Osteoblast (primary cell): ENCODE measurements at regions not wholly inside any gene's neighbourhood (a gene's known extent, or its start where the extent isn't known, plus 50 kb on each side); places are given as distances from the start of the nearest gene placed in this dataset.

Experiments
- DNase-seq: peaks from one replicate; pipeline ENCODE4 v3.0.0; 2011; ENCODE audit warnings: low spot score, mixed read lengths; ENCODE audit not compliant: insufficient read length; ENCODE audit errors: missing footprints
- H2AFZ ChIP-seq: 2 replicates; pipeline ENCODE4 v1.6.0; 2011; ENCODE audit warnings: mild to moderate bottlenecking, low read length
- H3K27ac ChIP-seq: 2 replicates; pipeline ENCODE4 v1.5.1; 2011; ENCODE audit warnings: mild to moderate bottlenecking, low read depth, low read length, moderate library complexity
- H3K27me3 ChIP-seq: 2 replicates; pipeline ENCODE4 v1.6.0; 2012; ENCODE audit warnings: mild to moderate bottlenecking, control low read depth, inconsistent platforms, low read length, moderate library complexity; ENCODE audit not compliant: insufficient read depth
- H3K36me3 ChIP-seq: 2 replicates; pipeline ENCODE4 v1.5.1; 2011; ENCODE audit warnings: mild to moderate bottlenecking, low read length, control low read depth, moderate library complexity; ENCODE audit not compliant: insufficient read depth
- H3K4me1 ChIP-seq: 2 replicates; pipeline ENCODE4 v1.5.1; 2011; ENCODE audit warnings: mild to moderate bottlenecking, low read length, control low read depth, moderate library complexity; ENCODE audit not compliant: insufficient read depth
- H3K4me2 ChIP-seq: 2 replicates; pipeline ENCODE4 v1.6.0; 2011; ENCODE audit warnings: mild to moderate bottlenecking, low read length; ENCODE audit not compliant: insufficient read depth
- H3K4me3 ChIP-seq: fragments of 200-600 bp; sonication (generic); 3 replicates; pipeline ENCODE4 v1.5.1; 2012; ENCODE audit warnings: mild to moderate bottlenecking, low read length, inconsistent platforms; ENCODE audit not compliant: insufficient read depth
- H3K79me2 ChIP-seq: 2 replicates; pipeline ENCODE4 v1.6.0; 2012; ENCODE audit warnings: mild to moderate bottlenecking, low read length, control low read depth, inconsistent platforms; ENCODE audit not compliant: insufficient read depth
- H3K9me3 ChIP-seq: 2 replicates; pipeline ENCODE4 v1.5.1; 2011; ENCODE audit warnings: low read depth, low read length, control low read depth
- H4K20me1 ChIP-seq: 2 replicates; pipeline ENCODE4 v1.6.0; 2012; ENCODE audit warnings: mild to moderate bottlenecking, low read length, control low read depth; ENCODE audit not compliant: insufficient read depth
- CTCF ChIP-seq: IDR thresholded peaks from 2 replicates; pipeline ENCODE4 v1.5.1; 2011; ENCODE audit warnings: mild to moderate bottlenecking, low read depth, low read length, moderate library complexity; ENCODE audit errors: extremely low read depth

- H3K79me2 ChIP-seq: no peaks in the 10 kb centered on the region
- no peak overlapping the region for H2AFZ ChIP-seq
- peaks cover 31% of the 10 kb centered on the region for H3K27me3 ChIP-seq
- DNase-seq: no peak
- H3K4me2 ChIP-seq: no peak overlapping the region
- no peak overlapping the region for H3K27ac ChIP-seq
- H3K4me1 ChIP-seq: peaks cover 9% of the 10 kb centered on the region
- no peaks in the 10 kb centered on the region for H3K9me3 ChIP-seq
- no peak overlapping the region for H3K4me3 ChIP-seq
- H3K36me3 ChIP-seq: no peaks in the 10 kb centered on the region
- H4K20me1 ChIP-seq: no peaks in the 10 kb centered on the region
- no peak for TF ChIP-seq CTCF
Observed at GRCh38 chr22:27041745-27042310, 384.4 kb downstream of the MIAT start.

GRCh38 chr22:27043262-27043661 lies 385.9 kb downstream of the MIAT start:
- DNase-seq: no peak
- H3K36me3 ChIP-seq: no peaks in the 10 kb centered on the region
- H2AFZ ChIP-seq: no peak overlapping the region
- no peak overlapping the region for H3K27ac ChIP-seq
- H3K9me3 ChIP-seq: no peaks in the 10 kb centered on the region
- H3K4me3 ChIP-seq: no peak overlapping the region
- H4K20me1 ChIP-seq: no peaks in the 10 kb centered on the region
- no peaks in the 10 kb centered on the region for H3K79me2 ChIP-seq
- H3K4me1 ChIP-seq: peaks cover 9% of the 10 kb centered on the region
- H3K4me2 ChIP-seq: no peak overlapping the region
- TF ChIP-seq CTCF: no peak
- H3K27me3 ChIP-seq: peaks cover 31% of the 10 kb centered on the region

- no peak overlapping the region for H3K4me2 ChIP-seq
- TF ChIP-seq CTCF: no peak
Observed at GRCh38 chr22:27045103-27045947, 387.9 kb downstream of the MIAT start.

GRCh38 chr22:27046086-27046485 lies 388.7 kb downstream of the MIAT start:
- Histone ChIP-seq H3K27ac (no peak overlapping the region), H3K4me3 (no peak overlapping the region), H3K27me3 (peaks cover 12% of the 10 kb centered on the region), H3K4me1 (peaks cover 9% of the 10 kb centered on the region), H3K79me2 (no peaks in the 10 kb centered on the region), H3K9me3 (no peaks in the 10 kb centered on the region), H2AFZ (no peak overlapping the region), H4K20me1 (no peaks in the 10 kb centered on the region), H3K36me3 (no peaks in the 10 kb centered on the region), H3K4me2 (no peak overlapping the region)
- no peak for TF ChIP-seq CTCF
- no peak for DNase-seq

More at GRCh38 chr22:27045103-27045947, 387.9 kb downstream of the MIAT start:
- Histone ChIP-seq H3K36me3 (no peaks in the 10 kb centered on the region), H2AFZ (no peak overlapping the region), H3K27ac (no peak overlapping the region), H3K79me2 (no peaks in the 10 kb centered on the region), H3K9me3 (no peaks in the 10 kb centered on the region), H3K27me3 (peaks cover 14% of the 10 kb centered on the region), H3K4me3 (no peak overlapping the region), H3K4me1 (peaks cover 9% of the 10 kb centered on the region), H4K20me1 (no peaks in the 10 kb centered on the region)
- no peak for DNase-seq
